ENCODE measurements at regions not wholly inside any gene's neighbourhood (a gene's known extent, or its start where the extent isn't known, plus 50 kb on each side); places are given as distances from the start of the nearest gene placed in this dataset.

GRCh38 chrX:20477219-20477618 is 210.5 kb upstream of the RPS6KA3 start:
- DNase-seq (ENCODE audit: low spot score), result no peak

GRCh38 chrX:20472620-20473258 is 206.0 kb upstream of the RPS6KA3 start:
- no peak for DNase-seq (ENCODE audit: low spot score)

- no peak for DNase-seq (ENCODE audit: low spot score)
Measured at GRCh38 chrX:20472148-20472547, 205.4 kb upstream of the RPS6KA3 start.

GRCh38 chrX:20471483-20471882 is 204.8 kb upstream of the RPS6KA3 start:
- DNase-seq (ENCODE audit: low spot score), result no peak

GRCh38 chrX:20463296-20464075 is 196.8 kb upstream of the RPS6KA3 start:
- DNase-seq (ENCODE audit: low spot score), result no peak

- DNase-seq (ENCODE audit: low spot score), result peak; percentile 8
Measured at GRCh38 chrX:20461576-20461975, 194.9 kb upstream of the RPS6KA3 start.

GRCh38 chrX:20461002-20461401 is 194.3 kb upstream of the RPS6KA3 start:
- DNase-seq (ENCODE audit: low spot score), result no peak

- no peak for DNase-seq (ENCODE audit: low spot score)
Measured at GRCh38 chrX:20459410-20460350, 193.0 kb upstream of the RPS6KA3 start.

GRCh38 chrX:20456971-20457370 is 190.3 kb upstream of the RPS6KA3 start:
- DNase-seq (ENCODE audit: low spot score), result no peak

GRCh38 chrX:20455001-20455400 is 188.3 kb upstream of the RPS6KA3 start:
- no peak for DNase-seq (ENCODE audit: low spot score)

GRCh38 chrX:20454117-20454516 is 187.4 kb upstream of the RPS6KA3 start:
- DNase-seq (ENCODE audit: low spot score), result peak; percentile 16

GRCh38 chrX:20452487-20452886 is 185.8 kb upstream of the RPS6KA3 start:
- no peak for DNase-seq (ENCODE audit: low spot score)

GRCh38 chrX:20451929-20452328 is 185.2 kb upstream of the RPS6KA3 start:
- no peak for DNase-seq (ENCODE audit: low spot score)

GRCh38 chrX:20445109-20445508 is 178.4 kb upstream of the RPS6KA3 start:
- no peak for DNase-seq (ENCODE audit: low spot score)

- DNase-seq (ENCODE audit: low spot score), result peak; percentile 58
Measured at GRCh38 chrX:20442597-20442996, 175.9 kb upstream of the RPS6KA3 start.

- DNase-seq (ENCODE audit: low spot score), result no peak
Measured at GRCh38 chrX:20441123-20441522, 174.4 kb upstream of the RPS6KA3 start.

- DNase-seq (ENCODE audit: low spot score), result no peak
Measured at GRCh38 chrX:20438871-20439526, 172.3 kb upstream of the RPS6KA3 start.

- no peak for DNase-seq (ENCODE audit: low spot score)
Measured at GRCh38 chrX:20437683-20438082, 171.0 kb upstream of the RPS6KA3 start.

GRCh38 chrX:20435913-20436312 is 169.2 kb upstream of the RPS6KA3 start:
- DNase-seq (ENCODE audit: low spot score), result no peak

GRCh38 chrX:20434986-20435385 is 168.3 kb upstream of the RPS6KA3 start:
- DNase-seq (ENCODE audit: low spot score), result no peak

- DNase-seq (ENCODE audit: low spot score), result no peak
Measured at GRCh38 chrX:20433388-20433775, 166.7 kb upstream of the RPS6KA3 start.

- DNase-seq (ENCODE audit: low spot score), result no peak
Measured at GRCh38 chrX:20432746-20433387, 166.2 kb upstream of the RPS6KA3 start.
